ENCODE measurements at regions not wholly inside any gene's neighbourhood (a gene's known extent, or its start where the extent isn't known, plus 50 kb on each side); places are given as distances from the start of the nearest gene placed in this dataset.

DNA sequence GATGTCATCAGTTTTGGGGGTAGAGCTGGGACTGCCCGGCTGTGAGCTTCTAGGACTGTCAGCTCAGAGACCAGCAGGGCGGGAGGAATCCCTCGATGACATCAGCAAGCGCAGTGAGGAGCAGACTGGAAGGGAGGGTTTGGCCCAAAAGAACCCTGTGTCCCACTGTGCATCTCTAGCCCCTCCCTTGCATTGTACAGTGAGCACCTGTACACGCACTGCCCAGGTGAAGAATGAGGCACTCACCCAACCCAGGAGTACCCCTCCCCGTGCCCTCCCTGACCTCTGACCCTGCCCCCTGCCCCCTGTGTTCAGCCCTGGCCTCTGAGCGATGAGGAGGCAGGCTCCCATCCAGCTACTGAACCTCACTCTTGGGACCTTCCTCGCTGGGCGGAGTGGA, 92.9 kb downstream of the HMX1 start:
- no peaks in the 10 kb centered on the region for H3K36me3 ChIP-seq (ENCODE audit: control insufficient read depth in 2 of 4, insufficient read depth in 4 of 4, low read length in 3 of 4)
- H2BK120ac ChIP-seq (replicated peaks; ENCODE audit: low read depth, low read length): no peak overlapping the region
- H2BK15ac ChIP-seq (ENCODE audit: low read length): no peak overlapping the region
- no peaks in the 10 kb centered on the region for H4K20me1 ChIP-seq (replicated peaks in 1 of 2; ENCODE audit: control insufficient read depth in 1 of 2, insufficient read depth in 2 of 2, low read length in 2 of 2)
- no peaks in the 10 kb centered on the region for H3K79me2 ChIP-seq (ENCODE audit: control insufficient read depth in 1 of 2, insufficient read depth in 2 of 2, low read length in 2 of 2)
- H3K27ac ChIP-seq (ENCODE audit: low read depth, low read length): no peak overlapping the region
- POLR2A ChIA-PET (ENCODE audit: partially characterized antibody): no interaction called here
- no peak overlapping the region for H2BK20ac ChIP-seq (ENCODE audit: low read length)
- H3K4me3 ChIP-seq (ENCODE audit: extremely low read depth in 1 of 4, insufficient read depth in 2 of 4, low read depth in 3 of 4, low read length in 4 of 4): no peak overlapping the region
- no peak overlapping the region for H2AFZ ChIP-seq (ENCODE audit: low read length)
- H3K9me3 ChIP-seq (ENCODE audit: insufficient read depth in 2 of 2, low read depth in 1 of 2, low read length in 1 of 2): no peaks in the 10 kb centered on the region
- peak overlapping the region; percentile 44; the same call in 1 of the 2 replicates for H2BK5ac ChIP-seq (ENCODE audit: low read depth, low read length)
- no peak overlapping the region for H2BK12ac ChIP-seq (ENCODE audit: low read depth, low read length)
- FAIRE-seq (no peak), DNase-seq (ENCODE audit: low read depth in 1 of 2, low spot score in 2 of 2) (no peak)
- H3K23me2 ChIP-seq (ENCODE audit: low read depth, low read length): no peaks in the 10 kb centered on the region
- no peak overlapping the region for H3K14ac ChIP-seq (ENCODE audit: insufficient read length)
- H3K23ac ChIP-seq (ENCODE audit: insufficient read length): no peak overlapping the region
- H3K4me1 ChIP-seq (replicated peaks in 1 of 4; ENCODE audit: control insufficient read depth in 3 of 4, insufficient read depth in 4 of 4, low read length in 3 of 4): no peaks in the 10 kb centered on the region; a peak in 1 of 7 replicates
- no peak overlapping the region for H2AK5ac ChIP-seq (ENCODE audit: low read depth, low read length)
- no peaks in the 10 kb centered on the region for H3K79me1 ChIP-seq (ENCODE audit: low read depth, low read length)
- H3K9ac ChIP-seq (replicated peaks in 1 of 4; ENCODE audit: extremely low read depth in 1 of 4, low read depth in 3 of 4, low read length in 3 of 4): no peak overlapping the region
- 92% methylated on average over 9 of the region's 9 CpGs; no CpG with 5 or more reads in 1 of the 2 experiments for WGBS, 2 experiments (ENCODE audit: extremely low coverage in 1 of 2, insufficient coverage in 1 of 2, insufficient read length in 1 of 2, insufficient replicate concordance in 2 of 2, low coverage in 1 of 2, low lambda C conversion rate in 2 of 2, missing lambda C conversion rate in 1 of 2)
- H4K5ac ChIP-seq (ENCODE audit: insufficient read length, low read depth, low read length): no peak overlapping the region
- H3K4ac ChIP-seq (replicated peaks; ENCODE audit: insufficient read length, low read depth, low read length): no peak overlapping the region
- H3K4me2 ChIP-seq (ENCODE audit: insufficient read depth in 1 of 2, low read depth in 2 of 2, low read length in 2 of 2): no peak overlapping the region
- no peak overlapping the region for H4K91ac ChIP-seq (replicated peaks; ENCODE audit: insufficient read length, low read length)
- H3K18ac ChIP-seq (ENCODE audit: extremely low read depth, low read length): no peak overlapping the region
- H4K8ac ChIP-seq (ENCODE audit: extremely low read depth, insufficient read depth, low read length): no peak overlapping the region
- CTCF ChIA-PET (ENCODE audit: partially characterized antibody): no interaction called here
- no peak overlapping the region for H3K56ac ChIP-seq (replicated peaks; ENCODE audit: insufficient read length, low read depth, low read length)
- H3K27me3 ChIP-seq (replicated peaks in 1 of 4; ENCODE audit: control insufficient read depth in 3 of 4, extremely low read depth in 1 of 4, insufficient read depth in 3 of 4, low read length in 3 of 4): no peaks in the 10 kb centered on the region
- TF ChIP-seq EGR1 (IDR thresholded peaks at IDR 0.05; ENCODE audit: borderline replicate concordance, low read depth, low read length): no peak
- TF ChIP-seq CHD2 (IDR thresholded peaks at IDR 0.05; ENCODE audit: low read length): no peak
- no peak for TF ChIP-seq MAX (IDR thresholded peaks at IDR 0.05)
- no peak for TF ChIP-seq GTF2F1 (IDR thresholded peaks at IDR 0.05; ENCODE audit: borderline replicate concordance, low read depth, low read length)
- TF ChIP-seq SAP30 (IDR thresholded peaks at IDR 0.05; ENCODE audit: insufficient read depth, insufficient replicate concordance, low read length): no peak
- no peak for TF ChIP-seq RNF2 (IDR thresholded peaks at IDR 0.05; ENCODE audit: borderline replicate concordance, low read depth, low read length, missing control alignments, poor library complexity, severe bottlenecking)
- no peak for TF ChIP-seq MAFK (IDR thresholded peaks at IDR 0.05; ENCODE audit: low read depth, low read length)
- TF ChIP-seq EP300 (IDR thresholded peaks at IDR 0.05; ENCODE audit: borderline replicate concordance in 1 of 2, low read depth in 2 of 2, low read length in 2 of 2): no peak
- no peak for TF ChIP-seq HDAC2 (IDR thresholded peaks at IDR 0.05; ENCODE audit: borderline replicate concordance in 1 of 2, low read depth in 2 of 2, low read length in 2 of 2)
- no peak for TF ChIP-seq CREB1 (IDR thresholded peaks at IDR 0.05)
- no peak for TF ChIP-seq POLR2AphosphoS5 (IDR thresholded peaks at IDR 0.05; ENCODE audit: low read depth, low read length)
- TF ChIP-seq, protein P1, sequence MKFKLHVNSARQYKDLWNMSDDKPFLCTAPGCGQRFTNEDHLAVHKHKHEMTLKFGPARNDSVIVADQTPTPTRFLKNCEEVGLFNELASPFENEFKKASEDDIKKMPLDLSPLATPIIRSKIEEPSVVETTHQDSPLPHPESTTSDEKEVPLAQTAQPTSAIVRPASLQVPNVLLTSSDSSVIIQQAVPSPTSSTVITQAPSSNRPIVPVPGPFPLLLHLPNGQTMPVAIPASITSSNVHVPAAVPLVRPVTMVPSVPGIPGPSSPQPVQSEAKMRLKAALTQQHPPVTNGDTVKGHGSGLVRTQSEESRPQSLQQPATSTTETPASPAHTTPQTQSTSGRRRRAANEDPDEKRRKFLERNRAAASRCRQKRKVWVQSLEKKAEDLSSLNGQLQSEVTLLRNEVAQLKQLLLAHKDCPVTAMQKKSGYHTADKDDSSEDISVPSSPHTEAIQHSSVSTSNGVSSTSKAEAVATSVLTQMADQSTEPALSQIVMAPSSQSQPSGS (IDR thresholded peaks at IDR 0.05; ENCODE audit: low read length): no peak

Data from H1 (cell line).